Chondrocyte (in vitro differentiated cells): ENCODE measurements at regions not wholly inside any gene's neighbourhood (a gene's known extent, or its start where the extent isn't known, plus 50 kb on each side); places are given as distances from the start of the nearest gene placed in this dataset.

Experiments
- DNase-seq: peaks from one replicate; pipeline ENCODE4 v3.0.0; 2021; ENCODE audit warnings: mixed read lengths, low spot score
- H3K27ac Mint-ChIP-seq: one replicate; pipeline ENCODE4 v1.8.0; 2021; ENCODE audit warnings: mild to moderate bottlenecking, moderate library complexity, mixed read lengths; ENCODE audit not compliant: unreplicated experiment
- H3K27me3 Mint-ChIP-seq: 2 replicates; pipeline ENCODE4 v1.8.0; 2021; ENCODE audit warnings: low read depth, mixed read lengths
- H3K36me3 Mint-ChIP-seq: 2 replicates; pipeline ENCODE4 v1.8.0; 2021; ENCODE audit warnings: low read depth, mixed read lengths
- H3K4me1 Mint-ChIP-seq: 2 replicates; pipeline ENCODE4 v1.8.0; 2021; ENCODE audit warnings: low read depth, mild to moderate bottlenecking, mixed read lengths
- H3K4me3 Mint-ChIP-seq: one replicate; pipeline ENCODE4 v1.8.0; 2021; ENCODE audit warnings: mild to moderate bottlenecking, moderate library complexity, mixed read lengths; ENCODE audit not compliant: unreplicated experiment
- H3K9me3 Mint-ChIP-seq: 2 replicates; pipeline ENCODE4 v1.8.0; 2021; ENCODE audit warnings: low read depth, mixed read lengths
- TF ChIP-seq, protein P1 (sequence below): fragments of 200-600 bp; sonication (generic); IDR thresholded peaks from 2 replicates; pipeline ENCODE4 v1.5.0; 2021; ENCODE audit warnings: antibody characterized with exemption, mild to moderate bottlenecking, moderate library complexity

DNA sequence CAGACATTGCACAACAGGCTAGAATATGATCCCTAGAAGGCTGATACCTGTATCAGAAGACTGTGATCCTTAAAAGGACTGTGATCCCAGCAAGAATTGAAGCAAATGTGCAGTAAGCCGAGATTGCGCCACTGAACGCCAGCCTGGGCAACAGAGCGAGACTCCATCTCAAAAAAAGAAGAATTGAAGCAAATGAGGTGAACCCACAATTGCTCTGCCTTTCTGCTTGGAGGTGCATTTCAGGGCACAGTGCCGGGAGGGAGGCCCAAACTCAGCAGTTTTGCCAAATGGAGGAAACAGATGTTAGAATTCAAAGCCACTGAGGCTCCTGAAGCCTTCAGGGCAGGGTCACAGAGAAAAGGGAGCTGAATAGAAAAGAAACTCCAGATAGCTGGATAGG is 61.1 kb upstream of the COCH start:
- Mint-ChIP-seq H3K27me3 (no peaks in the 10 kb centered on the region), H3K27ac (no peak overlapping the region), H3K36me3 (no peaks in the 10 kb centered on the region)

DNA sequence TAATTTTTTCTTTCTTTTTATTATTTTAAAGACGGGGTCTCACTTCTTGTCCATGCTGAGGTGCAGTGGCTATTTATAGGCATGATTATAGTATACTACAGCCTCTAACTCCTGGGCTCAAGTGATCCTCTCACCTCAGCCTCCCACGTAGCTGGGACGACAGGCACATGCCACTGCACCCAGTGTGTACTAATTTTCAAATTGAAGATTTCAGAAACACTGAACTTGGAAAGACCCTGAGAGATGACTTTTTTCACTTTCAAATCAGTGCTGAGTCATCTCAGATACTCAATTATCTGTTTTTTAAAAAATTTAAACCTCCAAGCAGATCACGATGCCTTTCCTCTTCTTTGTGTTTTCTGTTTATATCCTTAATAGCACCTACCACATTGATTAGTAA is 53.7 kb upstream of the COCH start:
- peaks cover 7% of the 10 kb centered on the region for H3K36me3 Mint-ChIP-seq
- no peak for DNase-seq

More for the DNA sequence above, 61.1 kb upstream of the COCH start:
- TF ChIP-seq, protein P1, sequence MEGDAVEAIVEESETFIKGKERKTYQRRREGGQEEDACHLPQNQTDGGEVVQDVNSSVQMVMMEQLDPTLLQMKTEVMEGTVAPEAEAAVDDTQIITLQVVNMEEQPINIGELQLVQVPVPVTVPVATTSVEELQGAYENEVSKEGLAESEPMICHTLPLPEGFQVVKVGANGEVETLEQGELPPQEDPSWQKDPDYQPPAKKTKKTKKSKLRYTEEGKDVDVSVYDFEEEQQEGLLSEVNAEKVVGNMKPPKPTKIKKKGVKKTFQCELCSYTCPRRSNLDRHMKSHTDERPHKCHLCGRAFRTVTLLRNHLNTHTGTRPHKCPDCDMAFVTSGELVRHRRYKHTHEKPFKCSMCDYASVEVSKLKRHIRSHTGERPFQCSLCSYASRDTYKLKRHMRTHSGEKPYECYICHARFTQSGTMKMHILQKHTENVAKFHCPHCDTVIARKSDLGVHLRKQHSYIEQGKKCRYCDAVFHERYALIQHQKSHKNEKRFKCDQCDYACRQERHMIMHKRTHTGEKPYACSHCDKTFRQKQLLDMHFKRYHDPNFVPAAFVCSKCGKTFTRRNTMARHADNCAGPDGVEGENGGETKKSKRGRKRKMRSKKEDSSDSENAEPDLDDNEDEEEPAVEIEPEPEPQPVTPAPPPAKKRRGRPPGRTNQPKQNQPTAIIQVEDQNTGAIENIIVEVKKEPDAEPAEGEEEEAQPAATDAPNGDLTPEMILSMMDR, result no peak
- peaks cover 4% of the 10 kb centered on the region for H3K9me3 Mint-ChIP-seq
- DNase-seq, result no peak
- no peak overlapping the region for H3K4me3 Mint-ChIP-seq
- H3K4me1 Mint-ChIP-seq, result peaks cover 6% of the 10 kb centered on the region

DNA sequence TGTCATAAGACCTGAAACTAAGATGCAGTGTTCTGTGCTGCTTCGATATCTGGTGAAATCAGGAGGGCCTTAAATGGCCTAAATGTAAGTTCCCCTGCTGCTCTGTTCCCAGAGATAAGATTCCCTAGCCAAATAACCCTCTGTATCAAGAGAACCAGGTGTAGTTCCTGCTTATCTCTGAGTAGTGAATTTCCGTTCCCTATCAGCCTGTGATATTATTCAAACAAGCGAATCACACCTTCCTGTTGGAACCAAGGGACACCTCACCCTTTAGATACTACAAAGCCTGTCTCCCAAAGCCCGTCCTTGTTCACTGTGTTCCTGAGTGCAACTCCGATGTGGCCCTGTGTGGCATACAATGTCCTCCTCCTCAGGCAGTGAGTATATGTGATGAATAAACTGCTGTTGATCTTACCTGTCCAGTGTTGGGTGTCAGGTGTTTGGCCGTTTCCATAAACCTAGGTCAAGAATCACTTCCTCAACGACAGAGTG is 52.2 kb upstream of the COCH start:
- TF ChIP-seq, protein P1, result no peak
- Mint-ChIP-seq H3K4me3 (no peak overlapping the region), H3K27ac (no peak overlapping the region), H3K27me3 (peaks cover 6% of the 10 kb centered on the region), H3K9me3 (peaks cover 23% of the 10 kb centered on the region), H3K4me1 (no peaks in the 10 kb centered on the region), H3K36me3 (peaks cover 8% of the 10 kb centered on the region)
- no peak for DNase-seq

More for the DNA sequence above, 53.7 kb upstream of the COCH start:
- Mint-ChIP-seq H3K4me3 (no peak overlapping the region), H3K27ac (no peak overlapping the region), H3K27me3 (peaks cover 6% of the 10 kb centered on the region), H3K9me3 (peaks cover 15% of the 10 kb centered on the region), H3K4me1 (no peaks in the 10 kb centered on the region)
- TF ChIP-seq, protein P1, result no peak
